ENCODE measurements at regions not wholly inside any gene's neighbourhood (a gene's known extent, or its start where the extent isn't known, plus 50 kb on each side); places are given as distances from the start of the nearest gene placed in this dataset.

DNA sequence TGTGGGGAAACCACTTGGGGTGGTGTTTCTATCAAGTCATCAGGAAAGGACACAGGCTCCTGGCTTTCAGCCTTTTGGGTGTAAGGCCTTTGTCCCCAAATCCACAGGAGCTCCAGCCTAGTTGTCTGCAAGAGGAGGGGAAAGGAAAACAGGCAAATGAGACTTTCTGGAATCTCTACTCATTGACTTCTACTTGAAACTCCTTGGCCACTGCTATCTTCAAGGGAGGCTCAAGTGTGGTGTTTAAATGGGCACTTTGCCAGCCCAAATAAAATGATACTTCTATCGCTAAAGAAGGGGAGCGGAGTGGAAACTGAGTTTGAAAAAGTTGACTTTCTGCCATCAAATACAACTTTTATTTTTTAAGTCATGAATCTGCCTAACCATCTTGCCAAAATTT, 445.9 kb upstream of the RGS6 start:
- TF ChIP-seq, protein P1, sequence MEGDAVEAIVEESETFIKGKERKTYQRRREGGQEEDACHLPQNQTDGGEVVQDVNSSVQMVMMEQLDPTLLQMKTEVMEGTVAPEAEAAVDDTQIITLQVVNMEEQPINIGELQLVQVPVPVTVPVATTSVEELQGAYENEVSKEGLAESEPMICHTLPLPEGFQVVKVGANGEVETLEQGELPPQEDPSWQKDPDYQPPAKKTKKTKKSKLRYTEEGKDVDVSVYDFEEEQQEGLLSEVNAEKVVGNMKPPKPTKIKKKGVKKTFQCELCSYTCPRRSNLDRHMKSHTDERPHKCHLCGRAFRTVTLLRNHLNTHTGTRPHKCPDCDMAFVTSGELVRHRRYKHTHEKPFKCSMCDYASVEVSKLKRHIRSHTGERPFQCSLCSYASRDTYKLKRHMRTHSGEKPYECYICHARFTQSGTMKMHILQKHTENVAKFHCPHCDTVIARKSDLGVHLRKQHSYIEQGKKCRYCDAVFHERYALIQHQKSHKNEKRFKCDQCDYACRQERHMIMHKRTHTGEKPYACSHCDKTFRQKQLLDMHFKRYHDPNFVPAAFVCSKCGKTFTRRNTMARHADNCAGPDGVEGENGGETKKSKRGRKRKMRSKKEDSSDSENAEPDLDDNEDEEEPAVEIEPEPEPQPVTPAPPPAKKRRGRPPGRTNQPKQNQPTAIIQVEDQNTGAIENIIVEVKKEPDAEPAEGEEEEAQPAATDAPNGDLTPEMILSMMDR (IDR thresholded peaks at IDR 0.05): no peak
- ATAC-seq: no peak
- FAIRE-seq: no peak
- no peak for DNase-seq
- Histone ChIP-seq H3K4me3 (no peak overlapping the region), H3K36me3 (no peaks in the 10 kb centered on the region), H3K9me3 (no peaks in the 10 kb centered on the region), H3K4me1 (no peaks in the 10 kb centered on the region), H3K27ac (no peak overlapping the region), H3K27me3 (no peaks in the 10 kb centered on the region)
- intact Hi-C loops (cut with DNase I): no loop called here
- WGBS, 2 donors: 56 to 59% methylated on average over 2 of the region's 2 CpGs

DNA sequence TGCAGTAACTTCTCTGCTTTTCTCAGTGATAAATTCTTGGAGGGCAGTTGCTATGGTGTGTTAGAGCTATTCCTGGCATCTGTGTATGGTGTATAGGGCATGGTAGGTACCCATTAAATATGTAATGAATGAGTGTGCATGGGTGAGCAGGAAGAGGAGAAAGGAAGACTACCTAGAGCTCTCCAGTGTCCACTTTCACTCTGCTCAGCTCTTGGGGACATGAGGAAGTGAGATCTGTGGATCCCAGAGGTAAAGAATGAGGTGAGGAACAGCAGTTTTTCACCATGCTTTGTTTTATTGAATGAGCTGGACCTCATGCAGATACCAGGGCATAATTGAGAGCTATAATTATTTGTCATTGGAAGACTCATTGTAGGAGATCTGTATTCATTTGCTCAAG, 444.8 kb upstream of the RGS6 start:
- Histone ChIP-seq H3K27ac (no peak overlapping the region), H3K4me3 (no peak overlapping the region), H3K9me3 (no peaks in the 10 kb centered on the region), H3K27me3 (no peaks in the 10 kb centered on the region), H3K36me3 (no peaks in the 10 kb centered on the region), H3K4me1 (peaks cover 0 to 6% (median 0%) of the 10 kb centered on the region in 3 donors)
- intact Hi-C loops (cut with DNase I): no loop called here
- DNase-seq: no peak
- ATAC-seq: peak in 1 of 4 donors; percentile 20
- TF ChIP-seq, protein P1 (IDR thresholded peaks at IDR 0.05): no peak
- FAIRE-seq: no peak

DNA sequence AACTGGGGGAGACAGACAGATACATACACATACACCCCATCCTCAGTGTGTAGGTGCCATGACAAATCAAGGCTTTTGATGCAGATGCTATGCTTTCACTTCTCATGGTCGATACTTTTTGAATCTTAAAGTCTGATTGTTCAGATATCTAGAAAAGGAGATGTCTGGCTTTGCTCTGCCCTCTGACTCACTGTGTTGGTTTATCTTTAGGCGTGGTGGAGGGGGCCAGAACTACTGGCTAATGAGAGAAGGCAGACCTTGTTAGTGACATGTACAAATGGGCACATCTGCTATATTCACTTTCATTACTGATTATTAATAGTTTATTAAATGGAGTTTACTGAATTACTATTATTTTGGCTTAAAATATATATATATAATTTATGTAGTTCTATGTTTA, 444.3 kb upstream of the RGS6 start:
- Histone ChIP-seq H3K36me3 (no peaks in the 10 kb centered on the region), H3K27me3 (no peaks in the 10 kb centered on the region), H3K4me1 (peaks cover 0 to 7% (median 0%) of the 10 kb centered on the region in 3 donors), H3K4me3 (no peak overlapping the region), H3K9me3 (no peaks in the 10 kb centered on the region), H3K27ac (no peak overlapping the region)
- ATAC-seq (no peak), DNase-seq (no peak), FAIRE-seq (no peak)
- intact Hi-C loops (cut with DNase I): no loop called here
- TF ChIP-seq, protein P1 (IDR thresholded peaks at IDR 0.05): no peak
- WGBS, 2 donors: 91 to 94% methylated on average over 2 of the region's 2 CpGs

DNA sequence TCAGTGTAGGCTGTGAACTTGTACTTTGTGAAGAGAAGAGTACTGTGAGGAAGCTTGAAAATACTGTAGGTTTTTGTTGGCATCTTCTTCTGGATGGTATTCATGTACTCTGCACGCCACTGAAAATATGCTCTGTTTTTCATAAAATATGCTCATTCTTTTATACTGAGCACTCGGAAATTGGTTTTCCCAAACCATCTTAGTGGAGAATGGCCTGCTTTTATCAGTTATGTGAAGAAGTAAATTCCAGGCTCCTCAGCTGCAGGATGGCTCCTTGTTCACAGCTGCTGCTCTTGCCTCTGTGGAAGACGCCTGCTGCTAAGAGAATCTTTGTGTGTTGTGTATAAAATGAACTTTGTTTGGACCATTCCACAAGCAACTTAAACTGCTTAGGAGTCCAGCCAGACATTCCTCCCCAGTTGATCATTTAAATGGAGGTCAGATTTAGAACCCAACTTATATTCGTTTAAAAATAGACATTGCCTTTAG, 443.5 kb upstream of the RGS6 start:
- no peaks in the 10 kb centered on the region for H3K36me3 ChIP-seq
- no peak overlapping the region for H3K27ac ChIP-seq
- FAIRE-seq: no peak
- peaks cover 0 to 7% (median 0%) of the 10 kb centered on the region in 3 donors for H3K4me1 ChIP-seq
- H3K4me3 ChIP-seq: no peak overlapping the region
- TF ChIP-seq, protein P1 (IDR thresholded peaks at IDR 0.05): no peak
- H3K9me3 ChIP-seq: no peaks in the 10 kb centered on the region
- no peak for ATAC-seq
- no peak for DNase-seq
- 76 to 78% methylated on average over 4 of the region's 4 CpGs for WGBS, 2 donors
- intact Hi-C loops (cut with DNase I): no loop called here
- H3K27me3 ChIP-seq: no peaks in the 10 kb centered on the region

DNA sequence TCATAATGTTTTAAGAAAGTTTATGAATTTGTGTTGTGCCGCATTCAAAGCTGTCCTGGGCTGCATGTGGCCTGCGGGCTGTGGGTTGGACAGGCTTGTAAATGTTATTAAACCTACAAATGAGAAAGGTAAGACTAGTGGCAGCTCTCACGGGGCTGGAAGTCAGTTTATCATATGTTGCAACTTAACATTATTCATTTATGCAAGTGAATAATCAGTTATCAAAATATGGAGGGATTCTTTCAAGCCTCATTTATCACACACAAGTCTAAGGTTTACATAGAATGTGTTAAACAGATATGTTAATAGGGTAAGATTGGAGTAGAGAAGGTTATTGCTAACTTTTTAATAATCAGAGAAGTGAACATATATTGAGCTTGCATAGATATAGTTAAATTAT, 442.5 kb upstream of the RGS6 start:
- TF ChIP-seq, protein P1 (IDR thresholded peaks at IDR 0.05): no peak
- ATAC-seq (no peak), FAIRE-seq (peak; percentile 17), DNase-seq (no peak)
- Histone ChIP-seq H3K9me3 (no peaks in the 10 kb centered on the region), H3K36me3 (no peaks in the 10 kb centered on the region), H3K4me1 (peaks cover 0 to 7% (median 0%) of the 10 kb centered on the region in 3 donors), H3K27ac (no peak overlapping the region), H3K4me3 (no peak overlapping the region), H3K27me3 (no peaks in the 10 kb centered on the region)
- 98 to 99% methylated on average over 3 of the region's 3 CpGs for WGBS, 2 donors
- intact Hi-C loops (cut with DNase I): no loop called here
